ENCODE measurements at regions not wholly inside any gene's neighbourhood (a gene's known extent, or its start where the extent isn't known, plus 50 kb on each side); places are given as distances from the start of the nearest gene placed in this dataset.
"Not testable (repeated sequence)": the region's sequence is repeated elsewhere in the genome, so short reads cannot be mapped to it uniquely, and the experiment has no call there.

DNA sequence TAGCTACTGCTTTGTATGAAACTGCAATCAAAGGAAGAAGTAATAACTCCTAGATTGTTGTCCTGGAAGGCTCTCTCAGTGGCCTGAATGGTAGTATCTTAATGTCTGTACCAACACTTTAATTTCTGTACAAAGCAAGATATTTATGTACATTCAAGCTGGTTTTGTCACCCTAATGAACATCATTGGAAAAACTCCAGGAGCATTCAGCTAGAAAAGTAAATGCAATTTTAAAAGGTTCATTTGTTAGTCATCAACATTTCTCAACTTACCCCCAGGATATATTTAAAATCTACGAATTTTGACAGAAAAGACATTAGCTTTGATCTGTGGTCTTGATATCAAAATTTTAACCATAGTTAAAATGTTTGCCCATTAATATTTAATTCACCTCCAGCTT, 80.0 kb upstream of the FGF13 start (continued):
- TF ChIP-seq, protein P1, sequence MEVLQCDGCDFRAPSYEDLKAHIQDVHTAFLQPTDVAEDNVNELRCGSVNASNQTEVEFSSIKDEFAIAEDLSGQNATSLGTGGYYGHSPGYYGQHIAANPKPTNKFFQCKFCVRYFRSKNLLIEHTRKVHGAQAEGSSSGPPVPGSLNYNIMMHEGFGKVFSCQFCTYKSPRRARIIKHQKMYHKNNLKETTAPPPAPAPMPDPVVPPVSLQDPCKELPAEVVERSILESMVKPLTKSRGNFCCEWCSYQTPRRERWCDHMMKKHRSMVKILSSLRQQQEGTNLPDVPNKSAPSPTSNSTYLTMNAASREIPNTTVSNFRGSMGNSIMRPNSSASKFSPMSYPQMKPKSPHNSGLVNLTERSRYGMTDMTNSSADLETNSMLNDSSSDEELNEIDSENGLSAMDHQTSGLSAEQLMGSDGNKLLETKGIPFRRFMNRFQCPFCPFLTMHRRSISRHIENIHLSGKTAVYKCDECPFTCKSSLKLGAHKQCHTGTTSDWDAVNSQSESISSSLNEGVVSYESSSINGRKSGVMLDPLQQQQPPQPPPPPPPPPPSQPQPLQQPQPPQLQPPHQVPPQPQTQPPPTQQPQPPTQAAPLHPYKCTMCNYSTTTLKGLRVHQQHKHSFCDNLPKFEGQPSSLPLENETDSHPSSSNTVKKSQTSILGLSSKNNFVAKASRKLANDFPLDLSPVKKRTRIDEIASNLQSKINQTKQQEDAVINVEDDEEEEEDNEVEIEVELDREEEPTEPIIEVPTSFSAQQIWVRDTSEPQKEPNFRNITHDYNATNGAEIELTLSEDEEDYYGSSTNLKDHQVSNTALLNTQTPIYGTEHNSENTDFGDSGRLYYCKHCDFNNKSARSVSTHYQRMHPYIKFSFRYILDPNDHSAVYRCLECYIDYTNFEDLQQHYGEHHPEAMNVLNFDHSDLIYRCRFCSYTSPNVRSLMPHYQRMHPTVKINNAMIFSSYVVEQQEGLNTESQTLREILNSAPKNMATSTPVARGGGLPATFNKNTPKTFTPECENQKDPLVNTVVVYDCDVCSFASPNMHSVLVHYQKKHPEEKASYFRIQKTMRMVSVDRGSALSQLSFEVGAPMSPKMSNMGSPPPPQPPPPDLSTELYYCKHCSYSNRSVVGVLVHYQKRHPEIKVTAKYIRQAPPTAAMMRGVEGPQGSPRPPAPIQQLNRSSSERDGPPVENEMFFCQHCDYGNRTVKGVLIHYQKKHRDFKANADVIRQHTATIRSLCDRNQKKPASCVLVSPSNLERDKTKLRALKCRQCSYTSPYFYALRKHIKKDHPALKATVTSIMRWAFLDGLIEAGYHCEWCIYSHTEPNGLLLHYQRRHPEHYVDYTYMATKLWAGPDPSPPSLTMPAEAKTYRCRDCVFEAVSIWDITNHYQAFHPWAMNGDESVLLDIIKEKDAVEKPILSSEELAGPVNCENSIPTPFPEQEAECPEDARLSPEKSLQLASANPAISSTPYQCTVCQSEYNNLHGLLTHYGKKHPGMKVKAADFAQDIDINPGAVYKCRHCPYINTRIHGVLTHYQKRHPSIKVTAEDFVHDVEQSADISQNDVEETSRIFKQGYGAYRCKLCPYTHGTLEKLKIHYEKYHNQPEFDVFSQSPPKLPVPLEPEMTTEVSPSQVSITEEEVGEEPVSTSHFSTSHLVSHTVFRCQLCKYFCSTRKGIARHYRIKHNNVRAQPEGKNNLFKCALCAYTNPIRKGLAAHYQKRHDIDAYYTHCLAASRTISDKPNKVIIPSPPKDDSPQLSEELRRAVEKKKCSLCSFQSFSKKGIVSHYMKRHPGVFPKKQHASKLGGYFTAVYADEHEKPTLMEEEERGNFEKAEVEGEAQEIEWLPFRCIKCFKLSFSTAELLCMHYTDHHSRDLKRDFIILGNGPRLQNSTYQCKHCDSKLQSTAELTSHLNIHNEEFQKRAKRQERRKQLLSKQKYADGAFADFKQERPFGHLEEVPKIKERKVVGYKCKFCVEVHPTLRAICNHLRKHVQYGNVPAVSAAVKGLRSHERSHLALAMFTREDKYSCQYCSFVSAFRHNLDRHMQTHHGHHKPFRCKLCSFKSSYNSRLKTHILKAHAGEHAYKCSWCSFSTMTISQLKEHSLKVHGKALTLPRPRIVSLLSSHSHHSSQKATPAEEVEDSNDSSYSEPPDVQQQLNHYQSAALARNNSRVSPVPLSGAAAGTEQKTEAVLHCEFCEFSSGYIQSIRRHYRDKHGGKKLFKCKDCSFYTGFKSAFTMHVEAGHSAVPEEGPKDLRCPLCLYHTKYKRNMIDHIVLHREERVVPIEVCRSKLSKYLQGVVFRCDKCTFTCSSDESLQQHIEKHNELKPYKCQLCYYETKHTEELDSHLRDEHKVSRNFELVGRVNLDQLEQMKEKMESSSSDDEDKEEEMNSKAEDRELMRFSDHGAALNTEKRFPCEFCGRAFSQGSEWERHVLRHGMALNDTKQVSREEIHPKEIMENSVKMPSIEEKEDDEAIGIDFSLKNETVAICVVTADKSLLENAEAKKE (CRISPR knock-in tag; IDR thresholded peaks at IDR 0.05): no peak
- no peak for TF ChIP-seq ZNF331 (CRISPR knock-in tag; IDR thresholded peaks at IDR 0.05; ENCODE audit: low read depth)
- TF ChIP-seq EZH2phosphoT487 (IDR thresholded peaks at IDR 0.05; ENCODE audit: unreplicated experiment): no peak
- no peak for TF ChIP-seq CREB1 (CRISPR knock-in tag; IDR thresholded peaks at IDR 0.05; ENCODE audit: low read depth)
- TF ChIP-seq, protein P2, sequence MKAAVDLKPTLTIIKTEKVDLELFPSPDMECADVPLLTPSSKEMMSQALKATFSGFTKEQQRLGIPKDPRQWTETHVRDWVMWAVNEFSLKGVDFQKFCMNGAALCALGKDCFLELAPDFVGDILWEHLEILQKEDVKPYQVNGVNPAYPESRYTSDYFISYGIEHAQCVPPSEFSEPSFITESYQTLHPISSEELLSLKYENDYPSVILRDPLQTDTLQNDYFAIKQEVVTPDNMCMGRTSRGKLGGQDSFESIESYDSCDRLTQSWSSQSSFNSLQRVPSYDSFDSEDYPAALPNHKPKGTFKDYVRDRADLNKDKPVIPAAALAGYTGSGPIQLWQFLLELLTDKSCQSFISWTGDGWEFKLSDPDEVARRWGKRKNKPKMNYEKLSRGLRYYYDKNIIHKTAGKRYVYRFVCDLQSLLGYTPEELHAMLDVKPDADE (IDR thresholded peaks at IDR 0.05): no peak

DNA sequence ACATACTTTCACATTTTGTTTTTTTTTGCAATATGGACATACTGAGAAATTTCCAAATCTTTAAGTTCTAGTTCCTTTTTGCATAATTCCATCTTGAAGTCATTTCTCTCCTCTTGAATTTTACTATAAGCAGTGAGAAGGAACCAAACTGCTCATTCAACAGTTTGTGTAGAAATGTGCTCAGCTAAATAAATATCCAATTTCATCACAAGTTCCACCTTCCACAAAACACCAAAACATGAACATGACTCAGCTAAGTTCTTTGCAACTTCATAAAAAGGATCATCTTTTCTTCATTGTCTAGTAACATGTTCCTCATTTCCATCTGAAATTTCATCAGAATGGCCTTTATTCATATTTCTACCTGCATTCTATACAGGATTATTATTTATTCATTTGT, 77.3 kb upstream of the FGF13 start:
- peaks cover 11% of the 10 kb centered on the region; the same call in 2 of the 3 replicates for H3K9me3 Mint-ChIP-seq
- Histone ChIP-seq H3K79me2 (replicated peaks; ENCODE audit: insufficient read depth) (no peaks in the 10 kb centered on the region), H3K36me3 (ENCODE audit: insufficient read depth) (no peaks in the 10 kb centered on the region), H3K27me3 (ENCODE audit: insufficient read depth) (no peaks in the 10 kb centered on the region), H3F3A (replicated peaks; ENCODE audit: low read depth) (no peaks in the 10 kb centered on the region), H3K4me3 (no peak overlapping the region), H3K27ac (ENCODE audit: low read depth) (no peak overlapping the region), H2AFZ (no peak overlapping the region), H4K20me1 (replicated peaks; ENCODE audit: insufficient read depth) (no peaks in the 10 kb centered on the region), H3K4me1 (ENCODE audit: insufficient read depth) (no peaks in the 10 kb centered on the region), H3K9me2 (ENCODE audit: insufficient read depth) (no peaks in the 10 kb centered on the region), H3K4me2 (no peak overlapping the region)
- H3K36me3 Mint-ChIP-seq (ENCODE audit: low read depth): peaks cover 3% of the 10 kb centered on the region; the same call in 2 of the 3 replicates
- no peaks in the 10 kb centered on the region for H3K4me1 Mint-ChIP-seq
- TF ChIP-seq JUNB (IDR thresholded peaks at IDR 0.05; ENCODE audit: unreplicated experiment): no peak
- TF ChIP-seq POLR2AphosphoS5 (IDR thresholded peaks at IDR 0.05; ENCODE audit: low read depth): no peak
- H3K27ac Mint-ChIP-seq: no peak overlapping the region
- ATAC-seq: no peak
- H3K27me3 Mint-ChIP-seq (ENCODE audit: insufficient read depth, low read depth, poor library complexity): peaks cover 4% of the 10 kb centered on the region
- no peak for DNase-seq (ENCODE audit: low spot score)
- H3K4me3 Mint-ChIP-seq: no peak overlapping the region

DNA sequence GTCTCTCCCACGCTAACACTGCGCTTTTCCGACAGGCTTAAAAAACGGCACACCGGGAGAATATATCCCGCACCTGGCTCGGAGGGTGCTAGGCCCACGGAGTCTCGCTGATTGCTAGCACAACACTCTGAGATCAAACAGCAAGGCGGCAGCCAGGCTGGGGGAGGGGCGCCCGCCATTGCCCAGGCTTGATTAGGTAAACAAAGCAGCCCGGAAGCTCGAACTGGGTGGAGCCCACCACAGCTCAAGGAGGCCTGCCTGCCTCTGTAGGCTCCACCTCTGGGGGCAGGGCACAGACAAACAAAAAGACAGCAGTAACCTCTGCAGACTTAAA, 67.0 kb upstream of the FGF13 start:
- not testable (repeated sequence) for H3K36me3 Mint-ChIP-seq (ENCODE audit: low read depth); H3K36me3 ChIP-seq (ENCODE audit: insufficient read depth); H3K4me3 Mint-ChIP-seq; H3K9me3 Mint-ChIP-seq; H3K4me1 ChIP-seq (ENCODE audit: insufficient read depth); H4K20me1 ChIP-seq (replicated peaks; ENCODE audit: insufficient read depth); H3K27ac ChIP-seq (ENCODE audit: low read depth); H3F3A ChIP-seq (replicated peaks; ENCODE audit: low read depth); H3K4me3 ChIP-seq; H3K79me2 ChIP-seq (replicated peaks; ENCODE audit: insufficient read depth); H3K4me1 Mint-ChIP-seq; H3K27ac Mint-ChIP-seq; H3K27me3 Mint-ChIP-seq (ENCODE audit: insufficient read depth, low read depth, poor library complexity); H3K4me2 ChIP-seq; H3K9me2 ChIP-seq (ENCODE audit: insufficient read depth); H2AFZ ChIP-seq; ATAC-seq; H3K27me3 ChIP-seq (ENCODE audit: insufficient read depth)
- DNase-seq (ENCODE audit: low spot score): peak; percentile 6

DNA sequence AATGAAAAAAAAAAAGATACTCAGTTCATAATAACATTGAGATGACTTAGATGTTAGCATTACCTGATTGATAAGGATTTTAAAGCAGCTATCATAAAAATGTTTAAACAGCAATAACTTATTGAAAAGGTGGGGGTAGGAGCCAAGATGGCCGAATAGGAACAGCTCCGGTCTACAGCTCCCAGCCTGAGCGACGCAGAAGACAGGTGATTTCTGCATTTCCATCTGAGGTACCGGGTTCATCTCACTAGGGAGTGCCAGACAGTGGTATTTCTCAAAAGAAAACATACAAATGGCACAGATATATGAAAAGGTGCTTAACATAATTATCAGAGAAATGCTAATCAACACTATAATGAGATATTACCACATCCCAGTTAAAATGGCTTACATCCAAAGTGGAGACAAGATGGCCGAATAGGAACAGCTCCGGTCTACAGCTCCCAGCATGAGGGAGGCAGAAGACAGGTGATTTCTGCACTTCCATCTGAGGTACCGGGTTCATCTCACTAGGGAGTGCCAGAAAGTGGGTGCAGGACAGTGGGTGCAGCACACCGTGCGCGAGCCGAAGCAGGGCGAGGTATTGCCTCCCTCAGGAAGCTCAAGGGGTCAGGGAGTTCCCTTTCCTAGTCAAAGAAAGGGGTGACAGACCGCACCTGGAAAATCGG, 66.5 kb upstream of the FGF13 start:
- H3K36me3 Mint-ChIP-seq (ENCODE audit: low read depth); DNase-seq (ENCODE audit: low spot score); H3K27me3 ChIP-seq (ENCODE audit: insufficient read depth): not testable (repeated sequence)

More for the DNA sequence above, 66.5 kb upstream of the FGF13 start:
- not testable (repeated sequence) for H3K36me3 ChIP-seq (ENCODE audit: insufficient read depth); H3K4me3 ChIP-seq; ATAC-seq; H4K20me1 ChIP-seq (replicated peaks; ENCODE audit: insufficient read depth); H3K4me1 Mint-ChIP-seq; H3F3A ChIP-seq (replicated peaks; ENCODE audit: low read depth); H3K4me2 ChIP-seq; H3K9me2 ChIP-seq (ENCODE audit: insufficient read depth); H3K4me1 ChIP-seq (ENCODE audit: insufficient read depth); H3K27ac Mint-ChIP-seq; H3K9me3 Mint-ChIP-seq; H2AFZ ChIP-seq; H3K27me3 Mint-ChIP-seq (ENCODE audit: insufficient read depth, low read depth, poor library complexity); H3K27ac ChIP-seq (ENCODE audit: low read depth); H3K79me2 ChIP-seq (replicated peaks; ENCODE audit: insufficient read depth); H3K4me3 Mint-ChIP-seq
